ENCODE measurements at regions not wholly inside any gene's neighbourhood (a gene's known extent, or its start where the extent isn't known, plus 50 kb on each side); places are given as distances from the start of the nearest gene placed in this dataset.

DNA sequence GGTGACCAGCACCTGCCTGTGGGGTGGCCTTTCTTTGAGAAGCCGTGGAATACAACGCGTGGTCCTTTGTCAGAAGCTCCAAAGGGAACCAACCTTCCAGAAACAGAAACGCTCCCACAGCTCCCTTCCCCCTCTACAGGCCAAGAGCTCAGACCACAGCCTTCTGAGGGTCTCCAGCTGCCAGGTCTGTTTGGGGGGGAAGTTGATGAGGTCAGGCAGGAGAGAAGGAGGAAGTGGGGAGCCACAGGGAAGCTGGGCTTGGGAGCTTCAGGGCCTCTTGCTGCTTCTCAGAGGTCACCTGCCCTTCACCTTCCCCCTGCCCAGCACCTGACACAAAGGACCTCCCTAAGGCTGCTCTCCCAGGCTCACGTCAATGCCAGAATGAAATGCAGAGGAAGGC is 287.7 kb upstream of the ID2 start:
- no peaks in the 10 kb centered on the region for H3K79me1 ChIP-seq (ENCODE audit: insufficient read depth, low read depth, low read length, poor library complexity, severe bottlenecking)
- H4K20me1 ChIP-seq (ENCODE audit: control insufficient read depth, insufficient read depth, insufficient read length): no peaks in the 10 kb centered on the region
- TF ChIP-seq, protein P1, sequence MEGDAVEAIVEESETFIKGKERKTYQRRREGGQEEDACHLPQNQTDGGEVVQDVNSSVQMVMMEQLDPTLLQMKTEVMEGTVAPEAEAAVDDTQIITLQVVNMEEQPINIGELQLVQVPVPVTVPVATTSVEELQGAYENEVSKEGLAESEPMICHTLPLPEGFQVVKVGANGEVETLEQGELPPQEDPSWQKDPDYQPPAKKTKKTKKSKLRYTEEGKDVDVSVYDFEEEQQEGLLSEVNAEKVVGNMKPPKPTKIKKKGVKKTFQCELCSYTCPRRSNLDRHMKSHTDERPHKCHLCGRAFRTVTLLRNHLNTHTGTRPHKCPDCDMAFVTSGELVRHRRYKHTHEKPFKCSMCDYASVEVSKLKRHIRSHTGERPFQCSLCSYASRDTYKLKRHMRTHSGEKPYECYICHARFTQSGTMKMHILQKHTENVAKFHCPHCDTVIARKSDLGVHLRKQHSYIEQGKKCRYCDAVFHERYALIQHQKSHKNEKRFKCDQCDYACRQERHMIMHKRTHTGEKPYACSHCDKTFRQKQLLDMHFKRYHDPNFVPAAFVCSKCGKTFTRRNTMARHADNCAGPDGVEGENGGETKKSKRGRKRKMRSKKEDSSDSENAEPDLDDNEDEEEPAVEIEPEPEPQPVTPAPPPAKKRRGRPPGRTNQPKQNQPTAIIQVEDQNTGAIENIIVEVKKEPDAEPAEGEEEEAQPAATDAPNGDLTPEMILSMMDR (conservative IDR thresholded peaks at IDR 0.05): no peak
- no peak overlapping the region for H4K8ac ChIP-seq (replicated peaks; ENCODE audit: insufficient read length, low read depth, low read length)
- no peak overlapping the region for H3K27ac ChIP-seq (ENCODE audit: insufficient read length, low read depth, low read length)
- Mint-ChIP-seq H3K4me3 (no peak overlapping the region), H3K4me1 (peaks cover 25 to 28% of the 10 kb centered on the region in 2 experiments), H3K27ac (no peak overlapping the region; a peak in 1 of 7 replicates), H3K36me3 (ENCODE audit: insufficient read depth in 1 of 3, low read depth in 3 of 3) (peaks cover 0 to 4% (median 0%) of the 10 kb centered on the region in 3 experiments; a peak in 1 of 7 replicates), H3K27me3 (ENCODE audit: low read depth) (peaks cover 22% of the 10 kb centered on the region), H3K9me3 (peaks cover 5 to 8% of the 10 kb centered on the region in 2 experiments; a peak in 3 of 5 replicates)
- no peak overlapping the region for H2AFZ ChIP-seq (ENCODE audit: low read length)
- H3K4me2 ChIP-seq (ENCODE audit: insufficient read depth, insufficient read length, low read length): no peak overlapping the region
- H2BK15ac ChIP-seq (ENCODE audit: low read depth, low read length): no peak overlapping the region
- peaks cover 6% of the 10 kb centered on the region; the same call in 1 of the 2 replicates for H3K4me1 ChIP-seq (ENCODE audit: insufficient read depth, low read length)
- no peak overlapping the region for H3K18ac ChIP-seq (ENCODE audit: insufficient read length, low read depth, low read length)
- H3K14ac ChIP-seq (ENCODE audit: insufficient read depth, low read length): no peak overlapping the region
- H3K79me2 ChIP-seq (ENCODE audit: insufficient read depth, low read length): no peaks in the 10 kb centered on the region
- H4K5ac ChIP-seq (ENCODE audit: insufficient read length, low read depth, low read length): no peak overlapping the region
- no peak overlapping the region for H2BK120ac ChIP-seq (ENCODE audit: low read depth, low read length, poor library complexity, severe bottlenecking)
- no peak overlapping the region for H3K9ac ChIP-seq (ENCODE audit: extremely low read depth, insufficient read length, low read length)
- H2BK20ac ChIP-seq (ENCODE audit: low read depth, low read length, poor library complexity, severe bottlenecking): no peak overlapping the region
- no peaks in the 10 kb centered on the region for H3K23me2 ChIP-seq (ENCODE audit: insufficient read length, low read depth, low read length, poor library complexity, severe bottlenecking)
- no peaks in the 10 kb centered on the region for H3K9me3 ChIP-seq (ENCODE audit: control insufficient read depth, low read depth, low read length)
- no peak overlapping the region for H2BK12ac ChIP-seq (ENCODE audit: insufficient read length, low read depth, low read length)
- H3K23ac ChIP-seq (ENCODE audit: insufficient read length, low read depth, low read length): no peak overlapping the region
- H4K91ac ChIP-seq (ENCODE audit: insufficient read length, low read depth, low read length): no peak overlapping the region
- no peak overlapping the region for H2AK5ac ChIP-seq (ENCODE audit: insufficient read length, low read length)
- WGBS (ENCODE audit: extremely low coverage, insufficient read length, low lambda C conversion rate): no CpG with 5 or more reads among the region's 5 CpGs
- H3K27me3 ChIP-seq (ENCODE audit: insufficient read depth, low read length): no peaks in the 10 kb centered on the region
- no peak overlapping the region for H3K4ac ChIP-seq (ENCODE audit: low read depth, low read length)
- H3T11ph ChIP-seq (ENCODE audit: low read length): no peak overlapping the region
- no peak for DNase-seq
- H3K56ac ChIP-seq (ENCODE audit: insufficient read length, low read depth, low read length): no peak overlapping the region
- H2BK5ac ChIP-seq (ENCODE audit: insufficient read length, low read length): no peak overlapping the region

Data from H9 (cell line).